Right ventricle myocardium superior (tissue), 1 donor: ENCODE measurements at regions not wholly inside any gene's neighbourhood (a gene's known extent, or its start where the extent isn't known, plus 50 kb on each side); places are given as distances from the start of the nearest gene placed in this dataset.
"Not testable (repeated sequence)": the region's sequence is repeated elsewhere in the genome, so short reads cannot be mapped to it uniquely, and the experiment has no call there.

Source experiments
- ATAC-seq: fragments of 200-7000 bp; cut with Tn5 transposase; one replicate; pipeline ENCODE4 v1.9.1; 2020; ENCODE audit warnings: mild to moderate bottlenecking; ENCODE audit not compliant: poor library complexity
- DNase-seq: peaks from one replicate; pipeline ENCODE4 v3.0.0-alpha.2; 2020
- intact Hi-C: fragments of 100-400 bp; cut with DNase I; formaldehyde crosslinking; loops from one replicate; pipeline ENCODE4 v1.11.2; 2022
- donor health status: DM: no; HTN: yes; CAD: no; lungs with severe emphysema.

GRCh38 chr2:223169830-223170605, 118.0 kb downstream of the KCNE4 start:
- no peak for ATAC-seq

DNA sequence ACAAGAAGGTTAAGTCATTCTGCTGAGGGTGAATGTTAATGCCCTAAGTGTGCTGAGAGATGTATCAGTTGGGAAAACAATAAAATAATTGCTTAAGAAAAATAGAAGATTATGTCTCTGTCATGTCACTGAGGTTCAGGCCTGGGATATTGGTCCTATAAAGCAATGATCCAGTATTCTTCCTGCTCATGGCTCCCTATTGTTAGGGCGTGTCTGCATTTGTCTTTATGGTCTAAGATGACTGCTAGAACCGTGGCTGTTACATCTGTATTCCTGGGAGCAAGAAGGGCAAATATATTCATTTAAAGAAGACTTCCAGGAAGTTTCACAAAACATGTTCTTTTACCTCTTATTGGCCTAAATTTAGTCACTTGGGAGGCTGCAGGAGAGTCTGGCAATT, 125.0 kb downstream of the KCNE4 start:
- no peak for ATAC-seq
- intact Hi-C loops: no loop called here
- DNase-seq: no peak

More at GRCh38 chr2:223169830-223170605, 118.0 kb downstream of the KCNE4 start:
- intact Hi-C loops: no loop called here
- DNase-seq: no peak

DNA sequence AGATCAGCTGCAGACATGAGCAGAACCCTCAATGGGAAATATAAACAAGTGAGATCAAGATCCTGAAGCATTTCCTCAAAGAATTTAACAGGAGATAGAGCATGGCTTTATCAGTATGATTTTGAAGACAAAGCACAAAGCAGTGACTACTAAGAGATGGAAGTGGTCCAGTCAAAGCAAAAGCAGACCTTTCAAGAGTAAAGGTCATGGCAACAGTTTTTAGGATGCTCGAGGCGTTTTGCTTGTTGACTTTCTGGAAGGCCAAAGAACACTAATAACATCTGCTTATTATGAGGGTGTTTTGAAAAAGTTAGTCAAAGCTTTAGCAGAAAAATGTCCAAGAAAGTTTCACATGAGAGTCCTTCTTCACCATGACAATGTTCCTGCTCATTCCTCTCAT, 128.5 kb downstream of the KCNE4 start:
- intact Hi-C loops: no loop called here
- DNase-seq (no peak), ATAC-seq (no peak)

DNA sequence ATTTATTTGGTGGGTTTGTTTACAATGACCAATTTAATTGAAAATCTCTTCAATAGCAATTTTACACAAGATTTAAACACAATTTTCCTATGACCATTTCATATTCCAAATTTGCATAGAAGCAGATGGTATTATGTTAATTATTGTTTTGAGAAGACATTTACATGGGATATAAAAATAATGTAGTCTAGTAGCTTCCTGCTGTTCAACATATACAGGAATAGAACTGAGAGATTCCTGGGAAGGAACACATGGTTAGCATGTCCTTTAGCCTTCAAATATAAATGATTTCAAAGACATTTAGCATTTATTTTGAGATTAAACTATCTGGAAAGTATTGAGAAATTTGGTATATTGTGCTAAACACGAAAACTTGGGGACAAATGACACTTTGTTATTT, 129.6 kb downstream of the KCNE4 start:
- ATAC-seq (no peak), DNase-seq (no peak)
- intact Hi-C loops: no loop called here

- ATAC-seq (no peak), DNase-seq (no peak)
- intact Hi-C loops: no loop called here
These were observed 130.4 kb downstream of the KCNE4 start for GRCh38 chr2:223182356-223182755.

GRCh38 chr2:223185638-223186037, 133.6 kb downstream of the KCNE4 start:
- intact Hi-C loops: no loop called here
- ATAC-seq (no peak), DNase-seq (no peak)

GRCh38 chr2:223187256-223187655, 135.3 kb downstream of the KCNE4 start:
- DNase-seq (no peak), ATAC-seq (no peak)
- intact Hi-C loops: no loop called here

DNA sequence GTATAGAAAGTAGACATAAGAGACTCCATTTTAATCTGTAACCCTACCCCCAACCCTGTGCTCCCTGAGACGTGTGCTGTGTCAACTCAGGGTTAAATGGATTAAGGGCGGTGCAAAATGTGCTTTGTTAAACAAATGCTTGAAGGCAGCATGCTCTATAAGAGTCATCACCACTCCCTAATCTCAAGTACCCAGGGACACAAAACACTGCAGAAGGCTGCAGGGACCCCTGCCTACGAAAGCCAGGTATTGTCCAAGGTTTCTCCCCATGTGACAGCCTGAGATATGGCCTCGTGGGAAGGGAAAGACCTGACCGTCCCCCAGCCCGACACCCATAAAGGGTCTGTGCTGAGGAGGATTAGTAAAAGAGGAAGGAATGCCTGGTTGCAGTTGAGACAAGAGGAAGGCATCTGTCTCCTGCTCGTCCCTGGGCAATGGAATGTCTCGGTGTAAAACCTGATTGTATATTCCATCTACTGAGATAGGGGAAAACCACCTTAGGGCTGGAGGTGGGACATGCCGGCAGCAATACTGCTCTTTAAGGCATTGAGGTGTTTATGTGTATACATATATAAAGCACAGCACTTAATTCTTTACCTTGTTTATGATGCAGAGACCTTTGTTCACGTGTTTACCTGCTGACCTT, 138.7 kb downstream of the KCNE4 start:
- intact Hi-C loops, DNase-seq, ATAC-seq: not testable (repeated sequence)

DNA sequence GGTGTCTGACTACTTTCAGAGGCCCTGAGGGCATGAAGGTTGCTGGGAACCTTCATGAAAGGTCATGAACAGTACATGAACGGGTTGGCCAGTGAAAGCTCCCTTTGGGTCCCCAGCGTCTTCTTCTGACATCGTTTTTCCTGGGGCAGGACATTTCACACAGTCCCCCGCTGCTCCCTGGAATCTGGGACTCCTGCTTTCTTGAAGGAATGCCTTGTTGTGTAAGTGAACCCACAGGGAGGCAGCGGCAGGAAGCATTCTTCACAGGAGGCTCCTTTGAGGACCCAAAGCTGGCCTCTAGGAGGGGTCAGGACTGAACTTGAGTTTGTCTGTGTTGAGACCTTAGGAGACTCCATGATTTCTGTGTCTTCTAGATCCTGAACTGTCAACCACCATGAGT, 144.3 kb downstream of the KCNE4 start:
- intact Hi-C loops: no loop called here
- ATAC-seq (no peak), DNase-seq (no peak)

DNA sequence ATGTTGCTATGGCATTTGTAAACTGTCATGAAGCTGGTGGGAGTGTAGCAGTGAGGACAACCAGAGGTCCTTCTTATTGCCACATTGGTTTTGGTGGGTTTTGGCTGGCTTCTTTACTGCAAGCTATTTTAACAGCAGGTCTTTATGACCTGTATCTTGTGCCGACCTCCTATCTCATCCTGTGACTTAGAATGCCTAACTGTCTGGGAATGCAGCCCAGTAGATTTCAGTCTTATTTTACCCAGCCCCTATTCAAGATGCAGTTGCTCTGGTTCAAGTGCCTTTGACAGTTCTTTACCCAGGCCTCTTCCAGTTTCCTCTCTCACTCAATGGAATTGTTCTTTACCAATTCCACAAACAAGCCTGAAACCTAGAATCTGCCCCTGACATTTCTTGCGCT, 145.1 kb downstream of the KCNE4 start:
- ATAC-seq (no peak), DNase-seq (no peak)
- intact Hi-C loops: no loop called here

DNA sequence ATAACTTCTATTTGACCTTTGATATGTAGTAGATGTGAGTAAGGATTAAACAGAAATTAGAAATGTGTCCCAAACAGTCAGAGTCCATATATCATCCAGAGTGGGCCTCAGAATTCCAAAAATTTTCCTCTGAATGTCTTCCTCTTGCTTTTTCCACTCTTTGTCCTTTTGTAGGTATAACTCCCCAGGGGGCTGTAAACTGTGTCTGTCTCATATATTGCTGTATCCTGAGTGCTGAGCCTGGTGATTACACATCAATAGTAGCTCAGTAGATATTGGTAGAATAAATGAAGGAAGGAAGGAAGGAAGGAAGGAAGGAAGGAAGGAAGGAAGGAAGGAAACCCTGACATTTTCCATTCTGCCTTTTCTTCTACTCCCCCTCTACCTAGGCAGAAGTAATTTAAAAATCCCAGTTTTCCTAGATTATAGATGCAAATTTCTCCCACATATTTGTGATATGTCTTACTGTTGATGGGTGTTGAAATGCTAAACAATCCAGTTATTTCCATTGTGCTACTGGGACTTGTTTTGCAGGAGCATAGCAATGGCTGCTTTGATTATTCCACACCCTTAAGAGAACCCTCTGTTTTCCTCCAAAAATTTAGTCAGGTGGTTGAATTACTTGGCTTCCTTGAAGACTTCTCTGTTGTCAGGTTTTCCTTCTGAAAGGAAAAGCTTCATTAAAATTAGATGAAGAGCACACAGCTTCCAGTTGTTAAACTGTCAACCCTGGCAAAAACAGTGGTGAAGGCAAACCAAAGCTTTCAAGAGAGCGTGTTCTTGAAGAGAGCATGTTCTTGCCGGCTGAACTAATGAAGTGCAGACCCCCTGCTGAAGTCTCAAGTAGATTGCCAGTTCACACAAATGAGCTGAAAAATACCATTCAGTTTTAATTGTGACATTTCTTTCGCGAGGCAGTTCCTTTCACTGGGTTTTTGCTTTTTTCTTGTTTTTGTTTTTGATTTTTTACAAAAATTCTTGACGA, 147.8 kb downstream of the KCNE4 start:
- intact Hi-C loops: no loop called here
- DNase-seq: no peak
- ATAC-seq: no peak

DNA sequence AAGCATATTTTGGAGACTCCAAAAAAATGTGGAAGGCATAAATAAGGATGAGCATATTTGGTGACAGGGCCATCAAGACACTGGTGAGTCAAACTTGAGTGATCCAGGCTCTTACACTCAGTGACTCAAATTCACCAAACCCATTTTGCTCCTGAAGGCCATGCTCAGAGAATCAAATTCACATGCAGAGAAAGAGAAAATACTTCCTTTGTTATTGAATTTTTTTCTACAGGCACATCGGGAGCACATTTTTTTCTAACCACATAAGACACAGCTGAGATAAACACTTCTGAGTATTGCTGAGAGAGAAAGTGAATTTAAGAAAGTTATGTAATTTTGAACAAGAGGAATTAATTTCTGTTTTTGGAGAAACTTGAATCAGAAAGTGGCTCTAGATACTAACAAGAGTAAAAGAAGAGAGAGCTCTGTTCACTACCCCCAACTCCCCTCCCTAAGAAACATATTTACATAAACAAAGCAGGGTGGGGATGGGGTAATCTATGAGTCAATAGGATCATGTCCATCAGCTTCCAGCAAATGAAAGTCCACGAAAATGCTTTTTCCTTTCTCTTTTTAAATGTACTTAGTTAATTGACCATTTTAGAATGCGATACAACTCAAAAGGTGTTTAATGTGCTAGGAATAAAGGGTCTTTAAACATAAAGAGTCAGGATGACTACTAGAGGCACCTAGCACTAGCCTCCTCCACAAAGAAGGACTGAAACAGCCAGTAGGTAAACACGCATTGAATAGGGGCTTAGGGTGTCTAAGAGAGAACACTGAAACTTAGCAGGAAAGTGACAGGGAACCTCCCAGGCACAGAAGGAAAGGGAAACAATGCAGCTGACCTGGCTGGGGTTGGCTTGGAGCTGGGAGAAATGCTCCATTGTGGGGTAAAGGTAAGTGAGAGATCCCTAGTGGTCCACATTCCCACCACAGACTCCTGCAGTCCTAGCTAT, 152.3 kb downstream of the KCNE4 start:
- no peak for ATAC-seq
- DNase-seq: no peak
- intact Hi-C loops: no loop called here

- intact Hi-C loops: no loop called here
- DNase-seq: no peak
- ATAC-seq: no peak
These were observed 158.5 kb downstream of the KCNE4 start for GRCh38 chr2:223210489-223210888.

DNA sequence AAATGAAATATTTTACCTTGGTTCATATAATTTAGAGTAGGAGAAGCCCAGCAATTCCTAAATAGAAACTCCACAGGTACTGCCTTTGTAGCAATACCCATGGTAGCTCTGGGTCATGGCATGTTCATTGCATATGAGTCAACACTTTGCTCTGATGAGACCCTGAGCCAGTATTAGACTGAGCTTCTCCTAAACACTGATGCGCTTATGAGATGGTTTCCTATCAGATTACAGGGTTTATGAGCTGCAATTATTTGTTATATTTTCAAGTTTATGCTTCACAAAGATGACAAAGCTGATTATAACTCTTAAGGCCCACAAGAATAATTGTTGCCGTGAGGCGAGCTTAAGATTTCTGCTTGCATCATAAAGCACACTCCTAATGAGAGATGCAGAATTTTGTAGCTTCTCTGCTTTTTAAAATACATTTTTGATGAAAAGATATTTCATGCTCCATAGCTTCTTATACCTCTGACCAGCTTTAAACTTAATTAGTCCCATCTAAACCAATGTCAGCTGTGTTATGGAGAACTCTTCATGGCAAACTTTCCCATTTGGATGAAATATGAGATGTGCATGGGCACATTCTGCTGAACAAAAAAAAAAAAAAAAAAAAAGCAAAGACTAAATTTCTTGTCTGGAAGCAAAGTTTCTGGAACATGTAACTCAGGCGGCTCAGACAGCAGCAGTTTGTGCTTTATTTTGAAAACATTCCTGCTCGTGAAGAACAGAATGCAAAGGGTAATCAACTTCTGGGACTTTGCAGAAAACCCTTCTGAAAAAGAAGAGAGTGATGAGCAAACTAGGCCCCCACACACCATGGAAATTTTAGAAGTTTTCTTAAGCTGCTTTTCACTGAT, 162.6 kb downstream of the KCNE4 start:
- DNase-seq (no peak), ATAC-seq (no peak)
- intact Hi-C loops: no loop called here

- DNase-seq: no peak
- intact Hi-C loops: no loop called here
These were observed 163.2 kb downstream of the KCNE4 start for GRCh38 chr2:223215254-223215516.

GRCh38 chr2:223217373-223217772, 165.4 kb downstream of the KCNE4 start:
- ATAC-seq (no peak), DNase-seq (no peak)
- intact Hi-C loops: no loop called here

More at GRCh38 chr2:223215254-223215516, 163.2 kb downstream of the KCNE4 start:
- ATAC-seq: no peak

- intact Hi-C loops: no loop called here
- DNase-seq: no peak
- no peak for ATAC-seq
These were observed 166.7 kb downstream of the KCNE4 start for GRCh38 chr2:223218587-223219178.
